NCI-H187 (cell line): ENCODE measurements at regions not wholly inside any gene's neighbourhood (a gene's known extent, or its start where the extent isn't known, plus 50 kb on each side); places are given as distances from the start of the nearest gene placed in this dataset.

Experiments
- DNase-seq, 2 experiments: peaks; one replicate each; lab custom pipeline; 2025; lab: John Stamatoyannopoulos, UW

DNA sequence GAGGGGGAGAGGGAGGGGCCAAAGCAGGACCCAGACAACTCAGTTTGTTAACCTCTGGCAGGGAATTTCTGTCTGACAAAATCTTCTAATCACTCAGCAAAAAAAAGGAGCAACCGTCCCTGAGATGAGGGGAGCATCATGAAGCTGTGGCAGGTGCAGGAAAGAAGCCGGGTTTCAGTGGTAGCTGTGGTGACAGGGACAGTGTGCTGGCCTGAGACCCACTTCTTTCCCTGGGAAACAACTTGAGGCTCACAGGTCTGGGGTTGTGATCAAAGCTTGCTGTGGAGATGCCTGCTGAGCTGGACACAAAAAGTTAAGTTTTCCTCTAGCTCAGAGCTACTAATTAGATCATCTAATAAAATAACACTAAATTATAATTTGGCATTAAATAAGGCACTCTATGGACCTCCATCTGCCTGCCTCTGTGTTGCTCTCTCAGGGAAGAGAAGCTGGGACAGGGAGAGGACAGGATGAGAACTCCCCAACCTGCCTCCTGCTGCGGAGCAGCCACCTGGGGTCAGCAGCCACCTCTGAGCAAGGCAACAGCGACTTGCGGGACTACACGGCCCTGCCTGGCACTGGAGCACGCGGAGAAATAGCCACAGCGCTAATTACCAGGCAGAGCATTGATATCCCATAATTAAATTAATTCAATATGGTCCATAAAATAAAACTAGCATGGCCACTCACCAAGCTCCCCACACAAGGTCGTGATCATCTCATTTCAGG is 104.6 kb upstream of the TEX51 start:
- no peak for DNase-seq

DNA sequence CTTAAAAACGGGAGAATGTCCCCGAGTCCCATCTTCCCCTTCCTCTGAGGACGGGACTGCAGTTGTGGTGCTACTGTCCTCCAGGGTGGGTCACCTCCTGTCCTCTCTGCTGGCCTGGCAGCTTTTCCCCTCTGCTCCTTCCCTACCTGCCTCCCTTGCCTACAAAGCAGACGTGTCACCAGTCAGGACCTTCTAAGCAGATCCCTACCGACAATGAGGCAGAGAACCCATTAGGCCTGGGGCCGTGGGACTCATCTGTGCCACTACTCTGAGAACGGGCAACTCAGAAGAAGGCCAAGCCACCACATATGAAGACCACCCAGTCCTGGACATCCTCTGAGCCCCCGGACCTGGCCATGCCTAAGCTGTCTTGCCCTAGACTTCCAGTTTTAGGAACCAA is 103.0 kb upstream of the TEX51 start:
- no peak for DNase-seq

DNA sequence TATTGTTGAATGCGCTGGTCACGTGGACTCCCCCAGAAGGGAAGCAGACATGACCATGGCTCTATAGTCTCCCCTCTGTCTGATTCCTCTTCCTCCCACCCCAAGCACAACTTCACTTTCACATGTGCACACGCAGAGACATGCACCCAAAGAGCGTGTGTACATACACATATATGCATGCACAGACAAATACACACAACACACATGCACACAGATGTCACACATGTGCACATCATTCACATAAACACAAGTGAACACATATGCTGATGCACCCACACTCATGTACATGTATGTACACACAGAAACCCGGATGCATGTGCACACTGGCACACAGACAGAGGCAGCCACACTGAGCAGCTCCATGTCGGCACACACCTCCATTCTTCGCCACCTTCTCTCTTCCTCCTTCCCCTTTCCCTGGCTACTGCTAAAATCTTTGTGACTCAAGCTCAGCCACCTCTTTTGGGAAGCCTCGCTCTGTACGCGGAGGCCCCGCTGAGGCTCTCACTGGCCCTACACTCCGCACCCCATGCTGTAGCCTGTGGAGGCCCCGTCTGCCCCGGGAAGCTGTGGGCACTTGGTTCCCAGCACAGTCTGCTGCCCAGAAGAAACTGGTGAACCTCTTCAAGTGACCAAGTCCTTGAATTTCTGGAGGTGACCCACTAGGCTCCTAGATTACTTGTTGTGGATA is 101.6 kb upstream of the TEX51 start:
- no peak for DNase-seq

DNA sequence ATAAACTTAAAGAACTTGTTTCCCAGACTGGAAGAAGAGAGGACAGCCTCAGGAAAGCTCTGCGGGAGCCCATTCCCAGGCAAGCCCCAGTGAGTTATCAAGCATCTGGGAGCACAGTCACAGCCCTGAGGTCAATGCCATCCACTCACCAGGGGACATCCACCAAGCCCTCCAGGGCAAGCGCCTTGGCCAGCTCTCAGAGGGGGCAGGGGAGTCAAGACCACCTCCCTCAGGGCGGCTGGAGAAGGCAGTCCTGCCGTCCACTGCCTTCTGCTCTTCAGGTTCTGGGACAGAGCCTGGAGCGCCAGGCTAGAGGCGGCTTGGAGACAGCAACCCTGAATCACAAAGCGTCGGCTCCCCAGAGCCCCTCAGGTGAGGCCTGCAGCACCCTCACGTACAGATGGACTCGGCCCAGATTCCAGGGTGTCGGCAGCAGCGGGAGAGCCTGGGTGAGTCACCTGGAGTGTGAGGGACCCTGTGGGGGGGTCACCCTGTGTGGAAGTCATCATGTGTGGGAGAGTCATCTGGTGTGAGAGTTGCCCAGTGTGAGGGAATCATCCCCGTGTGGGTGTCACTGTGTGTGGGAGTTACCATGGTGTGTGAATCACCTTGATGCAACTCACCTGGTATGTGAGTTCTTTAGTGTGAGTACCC is 100.9 kb upstream of the TEX51 start:
- DNase-seq, result no peak

DNA sequence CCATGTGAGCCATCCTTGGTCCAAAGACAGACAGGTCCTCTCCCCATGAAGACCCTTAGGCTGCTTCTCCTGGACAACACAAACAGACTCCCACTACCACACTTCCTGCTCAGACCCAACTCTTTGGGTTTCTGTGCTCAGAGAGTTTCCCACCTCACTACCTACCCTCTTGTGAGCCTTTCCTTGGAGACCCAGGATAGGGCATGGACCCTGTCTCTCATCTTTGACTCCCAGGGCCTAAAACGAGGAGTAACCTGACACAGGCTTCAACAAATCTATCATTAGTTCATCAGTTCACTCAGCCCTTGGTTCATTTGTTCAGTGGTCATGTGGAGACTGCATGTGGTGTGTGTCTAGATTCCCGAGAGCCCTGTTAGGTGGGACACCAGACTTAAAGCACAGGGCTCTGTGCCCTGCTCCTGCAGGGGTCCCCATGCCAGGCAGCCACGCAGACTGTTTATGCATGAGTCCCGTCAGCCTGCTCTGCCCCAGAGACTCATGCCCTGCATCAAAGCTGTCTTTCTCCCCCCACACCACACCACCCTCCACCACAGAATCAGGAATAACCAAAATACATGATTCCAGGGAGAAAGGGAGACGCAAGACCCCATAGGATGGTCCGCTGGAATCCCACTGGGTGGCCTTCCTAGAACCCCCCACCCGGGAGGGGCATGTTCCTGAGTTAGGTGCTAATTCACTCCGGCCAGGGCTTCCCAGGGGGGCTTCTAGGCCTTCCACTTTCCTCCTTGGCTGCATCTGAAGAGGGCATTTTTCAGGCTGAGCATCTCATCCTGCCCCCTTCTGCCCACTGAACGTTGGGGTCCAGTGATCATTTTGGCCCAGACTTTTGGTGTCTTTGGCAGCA is 100.2 kb upstream of the TEX51 start:
- DNase-seq, result no peak

DNA sequence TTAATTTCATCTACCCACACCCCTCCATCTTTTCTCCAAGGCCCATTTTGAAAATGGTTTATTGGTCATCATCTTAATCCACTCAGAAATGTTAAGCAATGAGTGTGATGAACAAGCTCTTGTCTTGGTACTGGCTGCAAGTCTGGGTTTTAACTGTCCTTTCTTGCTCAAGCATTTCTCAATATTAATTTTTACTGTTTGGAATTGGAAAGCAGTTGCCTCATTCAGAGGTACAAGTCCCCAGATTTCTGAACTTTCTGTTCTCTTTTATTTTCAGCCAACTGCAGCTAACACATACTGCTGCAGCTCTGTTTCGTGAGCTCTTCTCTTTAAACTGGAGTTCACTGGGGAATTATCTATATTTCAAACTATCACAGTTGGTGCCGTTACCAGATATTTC is 99.4 kb upstream of the TEX51 start:
- DNase-seq, result no peak

DNA sequence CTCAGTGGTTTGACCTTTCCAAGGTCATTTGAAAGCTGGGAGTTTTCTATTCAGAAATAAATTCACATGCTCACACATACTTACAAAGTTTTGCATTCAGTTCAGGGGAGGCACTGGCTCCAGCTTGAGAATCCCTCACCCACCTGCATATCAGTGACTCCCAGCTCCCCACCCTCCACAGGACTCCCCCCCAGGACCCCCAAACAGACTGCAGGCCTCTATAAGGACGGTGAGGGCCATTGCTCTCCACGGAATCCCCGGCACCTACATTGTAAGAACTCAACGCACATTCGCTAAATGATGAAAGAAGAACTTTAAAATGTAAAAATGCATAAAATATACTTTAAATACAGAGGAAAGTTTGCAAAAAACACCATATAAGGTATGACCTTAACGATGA is 97.2 kb upstream of the TEX51 start:
- no peak for DNase-seq

DNA sequence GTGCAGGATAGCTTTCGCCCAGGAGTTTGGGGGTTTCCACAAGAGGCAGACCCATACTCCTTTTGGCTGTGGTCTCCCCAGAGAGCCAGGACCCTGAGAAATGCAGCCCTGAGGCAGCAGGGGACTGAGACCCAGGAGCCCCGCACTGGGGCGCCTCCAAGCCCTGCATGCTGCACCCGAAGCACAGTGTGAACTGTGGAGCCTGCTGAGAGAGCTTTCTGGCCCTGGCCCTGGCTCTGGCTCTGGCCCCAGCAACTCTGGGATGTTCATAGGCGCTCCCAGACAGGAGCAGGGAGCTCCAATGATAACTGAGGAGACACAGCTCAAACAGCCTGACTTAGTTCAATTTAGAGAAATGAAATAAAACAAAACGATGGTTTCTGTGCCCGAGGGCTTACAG is 96.4 kb upstream of the TEX51 start:
- no peak for DNase-seq

DNA sequence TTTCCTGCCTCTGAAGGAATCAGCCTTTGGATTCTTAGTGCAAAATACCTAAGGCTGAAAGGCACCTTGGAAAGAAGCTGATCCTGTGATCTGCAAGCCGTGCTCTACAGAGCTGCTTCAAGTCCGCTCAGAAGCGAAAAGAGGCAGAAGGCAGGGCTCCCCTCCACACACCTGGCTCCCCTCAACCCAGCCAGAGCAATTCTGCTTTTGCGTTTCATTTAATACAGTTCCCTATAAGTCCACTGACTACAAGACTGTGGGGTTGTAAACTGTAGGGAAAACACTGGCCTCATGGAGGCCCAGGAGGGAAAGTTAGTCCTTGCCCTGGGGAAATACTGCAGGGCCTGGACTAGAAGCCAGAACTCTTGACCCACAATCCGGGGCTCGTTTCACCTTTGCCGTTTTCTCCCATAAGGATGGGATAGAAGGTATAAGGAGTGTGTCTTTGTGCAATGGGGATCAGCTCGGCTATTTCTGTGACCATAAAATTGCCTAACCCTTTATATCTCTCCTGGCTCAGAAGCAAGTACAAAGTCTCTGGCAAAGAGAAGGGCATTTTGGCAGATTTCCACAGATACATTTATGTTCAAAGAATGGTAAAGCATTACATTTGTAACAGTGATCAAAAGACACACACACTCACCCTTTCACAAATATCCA is 95.8 kb upstream of the TEX51 start:
- no peak for DNase-seq

DNA sequence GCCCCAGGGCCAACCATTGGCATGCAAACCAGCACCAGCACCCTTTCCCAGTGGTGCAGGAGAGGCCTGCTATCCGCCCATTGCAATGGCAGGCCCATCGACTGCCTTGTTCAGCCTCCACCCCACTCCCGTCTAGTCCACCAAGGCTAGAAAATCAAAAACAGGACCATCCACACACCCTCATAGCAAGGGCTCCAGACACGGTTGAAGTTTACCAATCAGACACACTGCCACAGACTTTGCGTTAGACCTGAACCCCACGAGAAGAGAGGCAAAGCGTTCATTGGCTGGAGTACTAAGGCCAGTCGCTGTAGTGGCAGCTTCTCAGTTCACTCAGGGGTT is 95.3 kb upstream of the TEX51 start:
- DNase-seq, result no peak

DNA sequence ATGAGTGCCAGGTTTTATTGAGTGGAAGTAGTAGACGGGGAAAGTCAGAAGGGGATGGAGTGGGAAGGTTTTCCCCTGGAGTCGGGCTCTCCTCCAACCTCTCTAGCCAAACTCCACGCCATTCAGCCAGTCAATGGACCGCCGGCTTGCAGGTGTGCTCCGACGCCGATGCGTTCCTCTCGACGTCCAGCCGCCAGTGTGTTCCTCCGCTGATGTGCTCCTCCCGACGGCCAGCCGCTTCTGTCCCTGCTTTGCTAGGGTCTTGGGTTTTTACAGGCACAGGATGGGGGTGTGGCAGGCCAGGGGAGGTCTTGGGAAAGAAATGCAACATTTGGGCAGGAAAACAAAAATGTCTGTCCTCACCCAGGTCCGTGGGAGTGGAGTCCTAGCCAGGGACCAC is 94.3 kb upstream of the TEX51 start:
- no peak for DNase-seq

DNA sequence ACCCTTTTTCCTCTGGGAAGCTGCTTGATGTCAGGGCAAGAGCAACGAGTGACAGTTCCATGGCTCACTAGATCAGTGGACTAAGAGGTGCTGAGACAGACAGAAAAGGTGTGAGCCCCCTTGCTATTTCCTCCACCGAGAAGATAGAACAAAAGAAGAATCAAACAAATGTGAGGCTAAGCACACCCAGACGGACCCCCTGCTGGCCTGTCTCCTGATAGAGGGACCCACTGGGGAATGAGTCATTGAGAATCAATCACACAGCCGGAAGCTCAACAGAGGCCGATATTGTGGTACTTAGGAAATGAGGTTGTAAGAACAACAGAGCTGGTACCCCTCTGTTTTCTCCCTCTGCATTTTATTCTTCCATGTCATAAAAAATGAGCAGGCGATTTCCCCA is 89.8 kb upstream of the TEX51 start:
- no peak for DNase-seq

DNA sequence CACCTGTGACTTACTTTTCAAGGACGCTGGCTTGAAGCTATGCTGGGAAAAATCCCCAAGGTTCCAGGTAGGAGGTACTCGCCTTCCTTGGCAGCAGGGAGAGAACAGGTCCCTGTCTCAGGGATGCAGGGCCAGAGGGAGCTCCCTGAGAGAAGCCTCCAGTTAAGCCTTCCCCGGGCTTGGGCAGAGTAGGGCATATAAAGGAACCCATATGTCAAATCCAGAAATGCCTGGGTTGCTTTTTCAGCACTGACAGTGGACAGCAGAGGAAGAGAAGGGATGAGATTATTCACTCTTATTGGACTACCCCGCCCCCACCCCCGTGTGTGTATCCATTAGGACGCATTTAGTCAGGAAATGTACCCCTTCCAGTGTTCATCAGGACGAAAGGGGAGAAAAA is 89.3 kb upstream of the TEX51 start:
- DNase-seq, result no peak

DNA sequence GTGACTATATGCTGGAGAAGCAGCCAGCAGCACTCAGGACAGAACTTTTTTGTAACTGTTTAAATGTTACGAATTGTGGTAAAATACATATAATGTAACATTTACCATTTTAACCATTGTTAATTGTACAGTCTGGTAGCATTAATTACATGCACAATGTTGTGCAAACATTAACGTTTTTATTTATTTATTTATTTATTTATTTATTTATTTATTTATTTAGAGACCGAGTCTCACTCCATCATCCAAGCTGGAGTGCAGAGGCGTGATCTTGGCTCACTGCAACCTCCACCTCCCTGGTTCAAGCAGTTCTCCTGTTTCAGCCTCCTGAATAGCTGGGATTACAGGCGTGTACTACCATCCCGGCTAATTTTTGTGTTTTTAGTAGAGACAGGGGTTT is 88.7 kb upstream of the TEX51 start:
- DNase-seq, result no peak

DNA sequence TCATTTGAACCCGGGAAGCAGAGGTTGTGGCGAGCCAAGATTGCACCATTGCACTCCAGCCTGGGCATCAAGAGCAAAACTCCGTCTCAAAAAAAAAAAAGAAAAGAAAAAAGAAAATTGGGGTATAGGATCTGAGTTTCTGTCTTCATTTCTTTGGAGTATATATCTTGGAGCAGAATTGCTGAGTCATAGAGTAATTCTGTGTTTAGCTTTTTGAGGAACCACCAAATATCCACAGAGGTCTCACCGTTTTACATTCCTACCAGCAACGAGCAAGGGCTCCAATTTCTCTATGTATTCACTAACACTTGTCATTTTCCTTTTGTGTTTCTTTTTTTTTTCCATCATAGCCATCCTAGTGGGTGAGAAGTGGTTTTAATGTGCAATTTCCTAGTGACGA is 87.6 kb upstream of the TEX51 start:
- no peak for DNase-seq

DNA sequence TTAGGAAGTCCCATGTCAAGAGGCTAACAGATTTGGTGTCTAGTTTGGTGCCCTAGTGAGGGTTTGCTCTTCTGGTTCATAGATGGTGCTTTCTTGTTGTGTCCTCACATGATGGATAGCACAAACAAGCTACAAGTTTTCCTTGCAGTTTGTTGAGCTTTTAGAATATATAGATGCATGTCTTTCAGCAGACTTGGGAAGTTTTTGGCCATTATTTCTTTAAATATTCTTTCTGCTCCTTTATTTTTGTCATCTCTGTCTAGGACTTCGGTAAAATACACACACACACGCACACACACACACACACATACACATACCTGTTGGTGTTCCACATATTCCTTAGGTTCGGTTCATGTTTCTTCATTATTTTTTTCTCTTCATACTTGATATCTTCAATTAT is 81.5 kb upstream of the TEX51 start:
- no peak for DNase-seq

DNA sequence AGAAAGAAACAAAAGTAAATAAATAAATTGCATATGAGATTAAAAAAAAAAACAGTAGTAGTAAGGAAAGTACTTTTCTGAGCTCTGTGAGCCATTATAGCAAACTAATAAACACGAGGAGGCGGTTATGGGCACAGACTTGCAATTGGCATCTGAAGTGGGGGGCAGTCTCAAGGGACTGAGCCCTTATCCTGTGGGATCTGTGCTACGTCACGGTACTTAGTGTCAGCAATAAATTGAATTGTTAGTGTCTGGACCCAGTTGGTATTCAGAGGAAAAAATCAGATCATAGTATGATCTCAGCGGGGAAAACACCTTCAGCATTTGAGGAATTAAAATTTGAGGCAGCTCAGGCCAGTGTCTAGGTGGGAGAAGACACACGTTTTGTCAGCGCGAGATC is 76.6 kb upstream of the TEX51 start:
- DNase-seq, result no peak

DNA sequence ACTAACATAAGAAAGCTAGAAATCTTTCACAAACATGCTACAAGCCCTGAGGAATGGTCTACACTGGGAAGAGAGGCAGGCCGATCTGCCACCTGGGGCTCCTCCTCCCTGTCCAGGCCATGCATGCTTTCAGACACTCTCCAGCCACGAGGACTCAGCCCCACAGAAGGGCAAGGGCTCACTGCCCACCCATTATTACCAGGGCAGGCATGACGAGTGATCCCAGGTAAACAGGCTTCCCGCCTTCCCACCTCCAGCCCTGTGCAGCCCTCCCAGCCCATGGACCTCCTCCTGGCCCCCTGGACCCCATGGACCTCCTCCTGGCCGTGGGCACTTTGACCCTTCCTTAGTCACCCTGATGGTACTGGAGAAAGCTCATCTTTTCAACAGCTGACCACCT is 75.8 kb upstream of the TEX51 start:
- no peak for DNase-seq

DNA sequence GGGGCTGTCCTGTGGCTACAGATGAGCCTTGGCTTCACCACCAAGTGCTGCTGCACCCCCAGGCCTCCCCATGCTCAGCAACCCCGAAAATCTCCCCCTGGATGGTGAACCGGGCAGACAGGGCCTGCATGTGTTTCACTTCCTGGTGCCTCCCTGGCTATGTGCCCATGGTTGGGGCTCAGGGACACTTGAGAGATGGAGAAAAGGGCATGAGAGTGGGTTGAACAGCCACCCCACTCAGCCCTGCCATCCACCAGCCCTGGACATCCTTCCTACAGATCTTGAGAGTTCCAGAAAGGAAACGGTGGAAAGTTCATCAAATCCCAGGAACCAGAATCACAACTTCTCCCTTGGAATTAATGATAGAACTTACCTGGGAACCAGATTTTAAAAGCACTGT is 74.7 kb upstream of the TEX51 start:
- DNase-seq, result no peak

DNA sequence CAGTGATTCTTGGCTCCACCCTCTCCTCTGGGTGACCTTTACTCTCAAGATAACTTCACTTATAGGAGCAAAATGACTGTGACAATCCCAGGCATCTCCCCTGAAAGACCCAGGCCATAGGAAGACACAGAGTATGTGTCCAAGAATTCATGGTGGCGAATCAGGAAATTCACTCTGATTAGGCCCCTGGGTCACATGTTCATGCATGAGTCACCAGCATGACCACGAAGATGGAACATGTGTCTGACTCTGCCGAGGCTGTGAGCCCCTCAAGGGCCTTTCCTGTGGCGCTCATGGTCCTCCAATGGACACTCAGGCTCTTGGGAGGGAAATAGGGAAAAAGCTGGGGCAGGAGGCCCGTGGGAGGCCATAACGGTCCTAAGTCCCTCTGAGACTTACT is 74.0 kb upstream of the TEX51 start:
- no peak for DNase-seq

DNA sequence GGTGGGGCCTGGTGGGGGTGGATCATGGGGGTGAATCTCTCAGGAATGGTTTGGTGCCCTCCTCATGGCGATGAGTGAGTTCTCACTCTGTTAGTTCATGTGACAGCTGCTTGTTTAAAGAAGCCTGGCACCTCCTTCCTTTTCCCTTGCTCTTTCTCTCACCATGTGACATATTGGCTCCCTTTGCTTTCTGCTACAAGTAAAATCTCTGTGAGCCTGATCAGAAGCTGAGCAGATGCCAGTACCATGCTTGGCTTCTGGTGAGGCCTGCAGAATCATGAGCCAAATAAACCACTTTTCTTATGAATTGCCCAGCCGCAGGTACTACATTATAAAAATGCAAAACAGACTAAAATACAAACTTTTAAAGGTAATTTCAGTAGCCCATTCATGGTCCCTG is 73.4 kb upstream of the TEX51 start:
- no peak for DNase-seq

DNA sequence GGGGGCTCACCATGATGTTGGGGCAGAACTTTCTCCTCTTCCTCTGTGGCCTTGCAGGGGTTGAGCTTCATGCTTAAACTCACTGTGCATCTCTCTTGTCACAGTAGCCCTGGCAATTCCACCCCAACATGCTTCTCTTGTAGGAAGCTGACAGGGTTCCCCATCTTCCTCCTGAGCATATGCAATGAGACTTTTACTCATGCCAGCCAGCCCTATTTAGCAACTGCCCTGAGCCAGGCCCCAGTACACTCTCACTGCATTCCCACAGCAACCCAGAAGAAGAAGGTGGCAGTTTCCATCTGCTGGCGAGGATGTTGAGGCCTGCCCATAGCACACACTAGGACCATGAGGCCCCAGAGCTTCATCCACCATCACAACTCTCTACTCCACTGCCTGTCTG is 72.2 kb upstream of the TEX51 start:
- no peak for DNase-seq
